PC-9 (cell line): ENCODE measurements at regions not wholly inside any gene's neighbourhood (a gene's known extent, or its start where the extent isn't known, plus 50 kb on each side); places are given as distances from the start of the nearest gene placed in this dataset.

Experiments
- CTCF ChIP-seq: fragments of 200-600 bp; sonication (generic); conservative IDR thresholded peaks from 2 replicates; pipeline ENCODE4 v1.6.1; 2017; ENCODE audit warnings: mixed run types, antibody characterized with exemption, mild to moderate bottlenecking, moderate library complexity
- EZH2 ChIP-seq: fragments of 200-600 bp; sonication (generic); IDR thresholded peaks from 2 replicates; pipeline ENCODE4 v1.8.0; 2017; ENCODE audit warnings: antibody characterized with exemption, low read depth

DNA sequence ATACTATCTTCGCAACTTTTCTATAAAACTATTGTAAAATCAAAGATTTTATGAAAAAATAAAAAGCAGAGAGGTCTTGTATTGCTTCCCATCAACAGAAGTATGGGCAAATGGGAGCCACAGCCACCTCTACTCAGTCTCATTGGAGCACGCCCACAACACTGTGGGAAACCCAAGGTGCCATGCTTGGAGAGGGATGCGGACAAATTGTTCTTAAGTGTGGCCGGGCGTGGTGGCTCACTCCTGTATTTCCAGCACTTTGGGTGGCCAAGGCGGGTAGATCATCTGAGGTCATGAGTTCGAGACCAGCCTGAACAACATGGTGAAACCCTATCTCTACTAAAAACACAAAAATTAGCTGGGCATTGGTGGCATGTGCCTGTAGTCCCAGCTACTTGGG is 498.2 kb upstream of the SOX5 start:
- no peak for TF ChIP-seq EZH2
- TF ChIP-seq CTCF, result no peak
